ENCODE measurements at regions not wholly inside any gene's neighbourhood (a gene's known extent, or its start where the extent isn't known, plus 50 kb on each side); places are given as distances from the start of the nearest gene placed in this dataset.
"Not testable (repeated sequence)": the region's sequence is repeated elsewhere in the genome, so short reads cannot be mapped to it uniquely, and the experiment has no call there.

GRCh38 chr9:100731557-100731956, 153.7 kb downstream of the CAVIN4 start:
- DNase-seq (ENCODE audit: low read depth, low spot score) = no peak
- no peak for TF ChIP-seq CTCF (IDR thresholded peaks at IDR 0.05; ENCODE audit: low read depth, low read length)
- H3K4me3 ChIP-seq (ENCODE audit: low read depth, low read length) = no peak overlapping the region
- in situ Hi-C loops (cut with HindIII; ENCODE audit: low sequenced_read_pairs) = no loop called here

GRCh38 chr9:100739208-100739607, 161.3 kb downstream of the CAVIN4 start:
- in situ Hi-C loops (cut with HindIII; ENCODE audit: low sequenced_read_pairs) = no loop called here
- no peak for DNase-seq (ENCODE audit: low read depth, low spot score)
- H3K4me3 ChIP-seq (ENCODE audit: low read depth, low read length) = no peak overlapping the region
- TF ChIP-seq CTCF (IDR thresholded peaks at IDR 0.05; ENCODE audit: low read depth, low read length) = no peak

- in situ Hi-C loops (cut with HindIII; ENCODE audit: low sequenced_read_pairs) = no loop called here
- no peak for TF ChIP-seq CTCF (IDR thresholded peaks at IDR 0.05; ENCODE audit: low read depth, low read length)
- no peak for DNase-seq (ENCODE audit: low read depth, low spot score)
These were observed 161.8 kb downstream of the CAVIN4 start for GRCh38 chr9:100739666-100740065.

GRCh38 chr9:100748930-100749329, 171.1 kb downstream of the CAVIN4 start:
- DNase-seq (ENCODE audit: low read depth, low spot score); H3K4me3 ChIP-seq (ENCODE audit: low read depth, low read length); in situ Hi-C loops (cut with HindIII; ENCODE audit: low sequenced_read_pairs): not testable (repeated sequence)

More at GRCh38 chr9:100739666-100740065, 161.8 kb downstream of the CAVIN4 start:
- H3K4me3 ChIP-seq (ENCODE audit: low read depth, low read length) = no peak overlapping the region

GRCh38 chr9:100756217-100756616, 178.3 kb downstream of the CAVIN4 start:
- DNase-seq (ENCODE audit: low read depth, low spot score) = no peak
- H3K4me3 ChIP-seq (ENCODE audit: low read depth, low read length) = no peak overlapping the region
- no peak for TF ChIP-seq CTCF (IDR thresholded peaks at IDR 0.05; ENCODE audit: low read depth, low read length)
- in situ Hi-C loops (cut with HindIII; ENCODE audit: low sequenced_read_pairs) = no loop called here

GRCh38 chr9:100759215-100759614, 181.3 kb downstream of the CAVIN4 start:
- in situ Hi-C loops (cut with HindIII; ENCODE audit: low sequenced_read_pairs) = no loop called here
- no peak for DNase-seq (ENCODE audit: low read depth, low spot score)
- no peak overlapping the region for H3K4me3 ChIP-seq (ENCODE audit: low read depth, low read length)
- no peak for TF ChIP-seq CTCF (IDR thresholded peaks at IDR 0.05; ENCODE audit: low read depth, low read length)

GRCh38 chr9:100761276-100761802, 183.5 kb downstream of the CAVIN4 start:
- H3K4me3 ChIP-seq (ENCODE audit: low read depth, low read length) = no peak overlapping the region
- in situ Hi-C loops (cut with HindIII; ENCODE audit: low sequenced_read_pairs) = no loop called here
- no peak for TF ChIP-seq CTCF (IDR thresholded peaks at IDR 0.05; ENCODE audit: low read depth, low read length)
- DNase-seq (ENCODE audit: low read depth, low spot score) = no peak

All from astrocyte of the spinal cord (primary cell).